ENCODE measurements at regions not wholly inside any gene's neighbourhood (a gene's known extent, or its start where the extent isn't known, plus 50 kb on each side); places are given as distances from the start of the nearest gene placed in this dataset.

DNA sequence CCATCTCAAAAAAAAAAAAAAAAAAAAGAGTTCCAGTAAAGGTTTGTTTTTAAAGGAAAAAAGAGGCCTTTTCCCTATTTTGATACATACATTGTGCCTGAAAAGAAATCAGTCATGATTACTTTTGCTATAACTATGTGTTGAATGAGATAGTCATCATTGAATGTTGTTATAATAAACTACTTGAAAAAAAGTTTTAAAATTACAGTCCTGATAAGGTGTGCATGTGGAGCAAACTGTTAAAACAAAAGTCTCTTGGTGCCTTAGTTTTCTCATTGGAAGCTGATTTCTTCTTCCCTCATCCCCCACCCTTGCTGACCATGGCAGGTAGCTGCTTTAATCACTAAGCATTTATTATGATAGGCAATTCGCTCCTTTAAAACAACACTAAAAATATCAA is 172.3 kb upstream of the TBCA start:
- H3K27ac ChIP-seq (ENCODE audit: low read depth in 2 of 2, low read length in 2 of 2) = no peak overlapping the region
- intact Hi-C loops (cut with DNase I) = no loop called here
- H3K9ac ChIP-seq (ENCODE audit: low read length in 3 of 3) = no peak overlapping the region
- FAIRE-seq = no peak
- TF ChIP-seq CTCF (IDR thresholded peaks at IDR 0.05; ENCODE audit: borderline replicate concordance, extremely low read depth, insufficient read depth) = no peak
- DNase-seq = no peak
- no peaks in the 10 kb centered on the region for H3K27me3 ChIP-seq (ENCODE audit: control insufficient read depth, insufficient read depth, low read length)
- H3K9me3 ChIP-seq (ENCODE audit: control insufficient read depth in 2 of 3, insufficient read depth in 1 of 3, low read length in 3 of 3) = no peaks in the 10 kb centered on the region
- H3K36me3 ChIP-seq (ENCODE audit: control insufficient read depth in 2 of 3, insufficient read depth in 3 of 3, low read length in 3 of 3) = no peaks in the 10 kb centered on the region
- no peaks in the 10 kb centered on the region for H3K4me1 ChIP-seq (ENCODE audit: control insufficient read depth in 2 of 3, insufficient read depth in 2 of 3, low read depth in 1 of 3, low read length in 3 of 3)
- H3K4me3 ChIP-seq (ENCODE audit: low read length in 3 of 3) = no peak overlapping the region

GRCh38 chr5:77947041-77947428 is 170.9 kb upstream of the TBCA start:
- no peak overlapping the region for H3K9ac ChIP-seq (ENCODE audit: low read length in 3 of 3)
- no peak for FAIRE-seq
- TF ChIP-seq CTCF (IDR thresholded peaks at IDR 0.05; ENCODE audit: borderline replicate concordance, extremely low read depth, insufficient read depth) = no peak
- no peak overlapping the region for H3K4me3 ChIP-seq (ENCODE audit: low read length in 3 of 3)
- H3K36me3 ChIP-seq (ENCODE audit: control insufficient read depth in 2 of 3, insufficient read depth in 3 of 3, low read length in 3 of 3) = no peaks in the 10 kb centered on the region
- no peaks in the 10 kb centered on the region for H3K4me1 ChIP-seq (ENCODE audit: control insufficient read depth in 2 of 3, insufficient read depth in 2 of 3, low read depth in 1 of 3, low read length in 3 of 3)
- H3K27me3 ChIP-seq (ENCODE audit: control insufficient read depth, insufficient read depth, low read length) = no peaks in the 10 kb centered on the region
- no peaks in the 10 kb centered on the region for H3K9me3 ChIP-seq (ENCODE audit: control insufficient read depth in 2 of 3, insufficient read depth in 1 of 3, low read length in 3 of 3)
- intact Hi-C loops (cut with DNase I) = no loop called here
- no peak overlapping the region for H3K27ac ChIP-seq (ENCODE audit: low read depth in 2 of 2, low read length in 2 of 2)
- DNase-seq = no peak

GRCh38 chr5:77946381-77947040 is 170.4 kb upstream of the TBCA start:
- TF ChIP-seq CTCF (IDR thresholded peaks at IDR 0.05; ENCODE audit: borderline replicate concordance, extremely low read depth, insufficient read depth) = no peak
- no peaks in the 10 kb centered on the region for H3K27me3 ChIP-seq (ENCODE audit: control insufficient read depth, insufficient read depth, low read length)
- FAIRE-seq (no peak), DNase-seq (peak in 1 of 5 donors; percentile 37)
- H3K36me3 ChIP-seq (ENCODE audit: control insufficient read depth in 2 of 3, insufficient read depth in 3 of 3, low read length in 3 of 3) = no peaks in the 10 kb centered on the region
- H3K27ac ChIP-seq (ENCODE audit: low read depth in 2 of 2, low read length in 2 of 2) = no peak overlapping the region
- intact Hi-C loops (cut with DNase I) = no loop called here
- no peak overlapping the region for H3K9ac ChIP-seq (ENCODE audit: low read length in 3 of 3)
- no peaks in the 10 kb centered on the region for H3K4me1 ChIP-seq (ENCODE audit: control insufficient read depth in 2 of 3, insufficient read depth in 2 of 3, low read depth in 1 of 3, low read length in 3 of 3)
- no peaks in the 10 kb centered on the region for H3K9me3 ChIP-seq (ENCODE audit: control insufficient read depth in 2 of 3, insufficient read depth in 1 of 3, low read length in 3 of 3)
- H3K4me3 ChIP-seq (ENCODE audit: low read length in 3 of 3) = no peak overlapping the region

GRCh38 chr5:77945874-77946273 is 169.7 kb upstream of the TBCA start:
- Histone ChIP-seq H3K27ac (ENCODE audit: low read depth in 2 of 2, low read length in 2 of 2) (no peak overlapping the region), H3K4me1 (ENCODE audit: control insufficient read depth in 2 of 3, insufficient read depth in 2 of 3, low read depth in 1 of 3, low read length in 3 of 3) (no peaks in the 10 kb centered on the region), H3K9ac (ENCODE audit: low read length in 3 of 3) (no peak overlapping the region), H3K4me3 (ENCODE audit: low read length in 3 of 3) (no peak overlapping the region), H3K36me3 (ENCODE audit: control insufficient read depth in 2 of 3, insufficient read depth in 3 of 3, low read length in 3 of 3) (no peaks in the 10 kb centered on the region), H3K9me3 (ENCODE audit: control insufficient read depth in 2 of 3, insufficient read depth in 1 of 3, low read length in 3 of 3) (no peaks in the 10 kb centered on the region), H3K27me3 (ENCODE audit: control insufficient read depth, insufficient read depth, low read length) (no peaks in the 10 kb centered on the region)
- FAIRE-seq (no peak), DNase-seq (peak in 2 of 5 donors; percentile 14 to 20)
- TF ChIP-seq CTCF (IDR thresholded peaks at IDR 0.05; ENCODE audit: borderline replicate concordance, extremely low read depth, insufficient read depth) = no peak
- intact Hi-C loops (cut with DNase I) = no loop called here

All from kidney (tissue), 13 donors.